A549 (cell line): ENCODE measurements at regions not wholly inside any gene's neighbourhood (a gene's known extent, or its start where the extent isn't known, plus 50 kb on each side); places are given as distances from the start of the nearest gene placed in this dataset.

Source experiments
- ATAC-seq, 2 experiments: fragments of 200-7000 bp in 1 of 2; fragments of >200 bp in 1 of 2; cut with Nextera tagmentation in 1 of 2; cut with Tn5 transposase in 1 of 2; 3 replicates each; pipeline versions ENCODE4 v1.8.0 to v1.9.1; 2018 to 2020; ENCODE audit warnings: mild to moderate bottlenecking in 1 of 2, moderate library complexity in 1 of 2
- CTCF ChIA-PET: fragments of 300-600 bp; sonication (Branson Sonifier 250); formaldehyde crosslinking; extraction: SDS; loops from one replicate; lab custom pipeline; 2021; ENCODE audit warnings: antibody characterized with exemption, inconsistent platforms; lab: Yijun Ruan, JAX
- POLR2A ChIA-PET: fragments of 350-600 bp; formaldehyde crosslinking; extraction: SDS; loops from one replicate; lab custom pipeline; 2021; ENCODE audit warnings: antibody characterized with exemption, inconsistent platforms; lab: Yijun Ruan, JAX
- DNase-seq, 2 experiments: peaks; one replicate each; pipeline versions ENCODE4 v3.0.0 to v3.0.0-alpha.2; 2011 to 2016; ENCODE audit warnings: low read depth in 1 of 2, low spot score in 1 of 2
- FAIRE-seq: peaks from 2 replicates; lab custom pipeline; 2011; peaks lifted over from hg19 to GRCh38; lab: Jason Lieb, UNC
- H3K27ac ChIP-seq, 2 experiments: fragments of >200 bp; sonication (Bioruptor Twin); formaldehyde crosslinking; 3 replicates each; pipeline ENCODE4 v1.5.1; 2016 to 2017
- H3K4me1 ChIP-seq: fragments of >200 bp; sonication (Bioruptor Twin); formaldehyde crosslinking; 3 replicates; pipeline ENCODE4 v1.6.1; 2016
- H3K4me2 ChIP-seq: fragments of >200 bp; sonication (Bioruptor Twin); formaldehyde crosslinking; 3 replicates; pipeline ENCODE4 v1.6.1; 2016
- H3K4me3 ChIP-seq: fragments of >200 bp; sonication (Bioruptor Twin); formaldehyde crosslinking; 3 replicates; pipeline ENCODE4 v1.5.1; 2016
- H3K9me3 ChIP-seq: fragments of >200 bp; sonication (Bioruptor Twin); formaldehyde crosslinking; 3 replicates; pipeline ENCODE4 v1.6.1; 2016
- ATOH8 ChIP-seq: fragments of 250-450 bp; sonication (Bioruptor Pico); IDR thresholded peaks from 2 replicates; pipeline ENCODE4 v1.5.0; 2020; ENCODE audit warnings: low read depth, mild to moderate bottlenecking, moderate library complexity
- CBX8 ChIP-seq: fragments of 200-600 bp; sonication (generic); IDR thresholded peaks from 2 replicates; pipeline ENCODE4 v1.6.1; 2016
- CEBPB ChIP-seq, 2 experiments: fragments of >200 bp in 1 of 2; sonication (Bioruptor Twin) in 1 of 2; formaldehyde crosslinking in 1 of 2; IDR thresholded peaks; 2 replicates each; pipeline ENCODE4 v1.6.1; 2012 to 2016
- CHD4 ChIP-seq: fragments of 200-600 bp; sonication (generic); IDR thresholded peaks from 2 replicates; pipeline ENCODE4 v1.6.1; 2016; ENCODE audit warnings: antibody characterized with exemption, mild to moderate bottlenecking, borderline replicate concordance
- E2F6 ChIP-seq: IDR thresholded peaks from 2 replicates; pipeline ENCODE4 v1.6.1; 2012; ENCODE audit warnings: low read depth, borderline replicate concordance
- EHF ChIP-seq: fragments of 250-450 bp; sonication (Bioruptor Pico); IDR thresholded peaks from 2 replicates; pipeline ENCODE4 v1.5.0; 2020; ENCODE audit warnings: mild to moderate bottlenecking
- EHMT2 ChIP-seq: fragments of 200-600 bp; sonication (generic); IDR thresholded peaks from 2 replicates; pipeline ENCODE4 v1.6.1; 2016; ENCODE audit warnings: antibody characterized with exemption, low read depth, mild to moderate bottlenecking, moderate library complexity
- FOSB ChIP-seq: fragments of 250-450 bp; sonication (Bioruptor Pico); IDR thresholded peaks from 2 replicates; pipeline ENCODE4 v1.5.0; 2020; ENCODE audit warnings: mild to moderate bottlenecking, moderate library complexity
- HEYL ChIP-seq: fragments of 250-450 bp; sonication (Bioruptor Pico); IDR thresholded peaks from 2 replicates; pipeline ENCODE4 v1.8.0; 2021; ENCODE audit warnings: mild to moderate bottlenecking, moderate library complexity
- HOXA7 ChIP-seq: fragments of 250-450 bp; sonication (Bioruptor Pico); IDR thresholded peaks from 2 replicates; pipeline ENCODE4 v1.5.0; 2020; ENCODE audit warnings: mild to moderate bottlenecking, moderate library complexity
- KDM5A ChIP-seq: fragments of 200-600 bp; sonication (generic); IDR thresholded peaks from 2 replicates; pipeline ENCODE4 v1.6.1; 2016; ENCODE audit warnings: antibody characterized with exemption, mild to moderate bottlenecking
- MAX ChIP-seq: IDR thresholded peaks from 2 replicates; pipeline ENCODE4 v1.6.1; 2012
- MAZ ChIP-seq: fragments of 150-350 bp; IDR thresholded peaks from 2 replicates; pipeline ENCODE4 v1.6.1; 2014; ENCODE audit warnings: antibody characterized with exemption, low read depth, low read length, borderline replicate concordance
- NR3C1 ChIP-seq: fragments of >200 bp; sonication (Bioruptor Twin); formaldehyde crosslinking; IDR thresholded peaks from 3 replicates; pipeline ENCODE4 v1.6.1; 2017
- PBX3 ChIP-seq: IDR thresholded peaks from 2 replicates; pipeline ENCODE4 v1.6.1; 2012
- POLR2AphosphoS2 ChIP-seq: conservative IDR thresholded peaks from 2 replicates; pipeline ENCODE4 v1.6.1; 2012; ENCODE audit warnings: low read length, improper control_type of control experiment, inconsistent platforms
- RAD21 ChIP-seq, 2 experiments: fragments of >200 bp in 1 of 2; sonication (Bioruptor Twin) in 1 of 2; formaldehyde crosslinking in 1 of 2; IDR thresholded peaks in 1 of 2; conservative IDR thresholded peaks in 1 of 2; 2 replicates in 1 of 2; 3 replicates in 1 of 2; pipeline ENCODE4 v1.6.1; 2012 to 2018; ENCODE audit warnings: inconsistent platforms in 1 of 2
- RCOR1 ChIP-seq: fragments of 150-350 bp; IDR thresholded peaks from 2 replicates; pipeline ENCODE4 v1.6.1; 2014; ENCODE audit warnings: antibody characterized with exemption, low read length, low read depth
- REST ChIP-seq: fragments of 200-600 bp; sonication (generic); IDR thresholded peaks from 2 replicates; pipeline ENCODE4 v1.6.1; 2016; ENCODE audit warnings: antibody characterized with exemption, mild to moderate bottlenecking, moderate library complexity
- RNF2 ChIP-seq: fragments of 200-600 bp; sonication (generic); IDR thresholded peaks from 2 replicates; pipeline ENCODE4 v1.6.1; 2016; ENCODE audit warnings: low read depth, mild to moderate bottlenecking, antibody characterized with exemption, moderate library complexity, borderline replicate concordance
- USF2 ChIP-seq: fragments of 450-650 bp; IDR thresholded peaks from 2 replicates; pipeline ENCODE4 v1.6.1; 2014; ENCODE audit warnings: antibody characterized with exemption
- ZNF302 ChIP-seq: fragments of 250-450 bp; sonication (Bioruptor Pico); IDR thresholded peaks from 2 replicates; pipeline ENCODE4 v1.9.0; 2021; ENCODE audit warnings: inconsistent platforms, mild to moderate bottlenecking, moderate library complexity
- WGBS: methylation state at CpG from one replicate; pipeline ENCODE4 v1.1.6; 2017; ENCODE audit errors: missing lambda C conversion rate; 5-methylcytosine and 5-hydroxymethylcytosine counted together

- DNase-seq (no peak), ATAC-seq (no peak), FAIRE-seq (no peak)
- Histone ChIP-seq H3K4me3 (no peak overlapping the region), H3K4me1 (no peaks in the 10 kb centered on the region), H3K4me2 (no peak overlapping the region), H3K9me3 (no peaks in the 10 kb centered on the region), H3K27ac (no peak overlapping the region)
- ChIA-PET POLR2A (no interaction called here), CTCF (no interaction called here)
- TF ChIP-seq NR3C1 (no peak), MAX (no peak), HOXA7 (CRISPR knock-in tag) (no peak), E2F6 (no peak), HEYL (CRISPR knock-in tag) (no peak), USF2 (no peak), ZNF302 (no peak), ATOH8 (no peak), KDM5A (no peak), MAZ (no peak), CHD4 (no peak), RAD21 (conservative IDR thresholded peaks at IDR 0.05 in 1 of 2, IDR thresholded peaks at IDR 0.05 in 1 of 2) (no peak), RNF2 (no peak)
- 85% methylated on average over 3 of the region's 3 CpGs for WGBS
Observed at GRCh38 chr13:34310539-34310938, 492.6 kb downstream of the RFC3 start.

GRCh38 chr13:34311251-34311650 lies 493.3 kb downstream of the RFC3 start:
- H3K4me3 ChIP-seq = no peak overlapping the region
- no peaks in the 10 kb centered on the region for H3K4me1 ChIP-seq
- TF ChIP-seq CBX8 = no peak
- no peak for DNase-seq
- no peak overlapping the region for H3K27ac ChIP-seq
- ChIA-PET POLR2A (no interaction called here), CTCF (no interaction called here)
- no peaks in the 10 kb centered on the region for H3K9me3 ChIP-seq
- no peak for ATAC-seq
- FAIRE-seq = no peak
- H3K4me2 ChIP-seq = no peak overlapping the region

GRCh38 chr13:34312578-34312977 lies 494.6 kb downstream of the RFC3 start:
- no peak for TF ChIP-seq HOXA7 (CRISPR knock-in tag)
- no peak overlapping the region for H3K4me3 ChIP-seq
- FAIRE-seq (no peak), ATAC-seq (no peak), DNase-seq (no peak)
- ChIA-PET POLR2A (no interaction called here), CTCF (no interaction called here)
- no peaks in the 10 kb centered on the region for H3K9me3 ChIP-seq
- H3K4me1 ChIP-seq = no peaks in the 10 kb centered on the region
- 93% methylated on average over 1 of the region's 1 CpG for WGBS
- H3K27ac ChIP-seq = no peak overlapping the region
- H3K4me2 ChIP-seq = no peak overlapping the region

- no peak overlapping the region for H3K4me3 ChIP-seq
- CTCF ChIA-PET = no interaction called here
- WGBS = 84% methylated on average over 1 of the region's 1 CpG
- DNase-seq = no peak
- H3K27ac ChIP-seq = no peak overlapping the region
- no peaks in the 10 kb centered on the region for H3K4me1 ChIP-seq
- ATAC-seq = no peak
- no peaks in the 10 kb centered on the region for H3K9me3 ChIP-seq
- POLR2A ChIA-PET = no interaction called here
- FAIRE-seq = no peak
- H3K4me2 ChIP-seq = no peak overlapping the region
- TF ChIP-seq PBX3 (no peak), REST (no peak), RNF2 (no peak), EHMT2 (no peak), CEBPB (IDR thresholded peaks at IDR 0.05) (no peak), EHF (no peak), POLR2AphosphoS2 (no peak), MAZ (no peak), RCOR1 (no peak), ATOH8 (no peak), E2F6 (no peak), FOSB (no peak)
Observed at GRCh38 chr13:34320084-34320483, 502.1 kb downstream of the RFC3 start.
